ENCODE measurements at regions not wholly inside any gene's neighbourhood (a gene's known extent, or its start where the extent isn't known, plus 50 kb on each side); places are given as distances from the start of the nearest gene placed in this dataset.

DNA sequence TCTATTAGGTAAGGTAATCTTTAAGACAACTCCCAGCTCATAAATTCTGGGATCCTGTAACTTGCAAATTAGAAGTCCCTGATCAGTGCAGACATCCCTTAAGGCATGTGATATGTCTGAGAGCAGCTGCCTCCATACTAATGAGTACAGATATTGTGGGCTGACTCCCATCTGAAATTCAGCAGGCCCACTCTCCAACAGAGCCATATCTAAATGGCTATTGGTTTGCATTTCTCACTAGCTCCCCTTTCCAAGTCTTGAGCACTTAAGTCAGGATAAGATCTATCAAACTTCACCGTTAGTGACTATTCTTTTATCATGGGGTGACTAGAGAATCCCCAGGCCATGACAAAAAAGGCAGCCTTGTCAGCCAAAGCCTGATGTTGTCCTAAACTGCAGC, 785.4 kb downstream of the IPMK start:
- Histone ChIP-seq H3K4me3 (no peak overlapping the region), H3K27ac (no peak overlapping the region), H3K36me3 (no peaks in the 10 kb centered on the region), H3K9ac (ENCODE audit: low read depth in 2 of 2, low read length in 2 of 2) (no peak overlapping the region), H3K27me3 (no peaks in the 10 kb centered on the region), H3K4me1 (no peaks in the 10 kb centered on the region), H3K9me3 (no peaks in the 10 kb centered on the region)
- no peak for DNase-seq
- intact Hi-C loops (cut with DNase I) = no loop called here
- TF ChIP-seq, protein P1, sequence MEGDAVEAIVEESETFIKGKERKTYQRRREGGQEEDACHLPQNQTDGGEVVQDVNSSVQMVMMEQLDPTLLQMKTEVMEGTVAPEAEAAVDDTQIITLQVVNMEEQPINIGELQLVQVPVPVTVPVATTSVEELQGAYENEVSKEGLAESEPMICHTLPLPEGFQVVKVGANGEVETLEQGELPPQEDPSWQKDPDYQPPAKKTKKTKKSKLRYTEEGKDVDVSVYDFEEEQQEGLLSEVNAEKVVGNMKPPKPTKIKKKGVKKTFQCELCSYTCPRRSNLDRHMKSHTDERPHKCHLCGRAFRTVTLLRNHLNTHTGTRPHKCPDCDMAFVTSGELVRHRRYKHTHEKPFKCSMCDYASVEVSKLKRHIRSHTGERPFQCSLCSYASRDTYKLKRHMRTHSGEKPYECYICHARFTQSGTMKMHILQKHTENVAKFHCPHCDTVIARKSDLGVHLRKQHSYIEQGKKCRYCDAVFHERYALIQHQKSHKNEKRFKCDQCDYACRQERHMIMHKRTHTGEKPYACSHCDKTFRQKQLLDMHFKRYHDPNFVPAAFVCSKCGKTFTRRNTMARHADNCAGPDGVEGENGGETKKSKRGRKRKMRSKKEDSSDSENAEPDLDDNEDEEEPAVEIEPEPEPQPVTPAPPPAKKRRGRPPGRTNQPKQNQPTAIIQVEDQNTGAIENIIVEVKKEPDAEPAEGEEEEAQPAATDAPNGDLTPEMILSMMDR (IDR thresholded peaks at IDR 0.05) = no peak

DNA sequence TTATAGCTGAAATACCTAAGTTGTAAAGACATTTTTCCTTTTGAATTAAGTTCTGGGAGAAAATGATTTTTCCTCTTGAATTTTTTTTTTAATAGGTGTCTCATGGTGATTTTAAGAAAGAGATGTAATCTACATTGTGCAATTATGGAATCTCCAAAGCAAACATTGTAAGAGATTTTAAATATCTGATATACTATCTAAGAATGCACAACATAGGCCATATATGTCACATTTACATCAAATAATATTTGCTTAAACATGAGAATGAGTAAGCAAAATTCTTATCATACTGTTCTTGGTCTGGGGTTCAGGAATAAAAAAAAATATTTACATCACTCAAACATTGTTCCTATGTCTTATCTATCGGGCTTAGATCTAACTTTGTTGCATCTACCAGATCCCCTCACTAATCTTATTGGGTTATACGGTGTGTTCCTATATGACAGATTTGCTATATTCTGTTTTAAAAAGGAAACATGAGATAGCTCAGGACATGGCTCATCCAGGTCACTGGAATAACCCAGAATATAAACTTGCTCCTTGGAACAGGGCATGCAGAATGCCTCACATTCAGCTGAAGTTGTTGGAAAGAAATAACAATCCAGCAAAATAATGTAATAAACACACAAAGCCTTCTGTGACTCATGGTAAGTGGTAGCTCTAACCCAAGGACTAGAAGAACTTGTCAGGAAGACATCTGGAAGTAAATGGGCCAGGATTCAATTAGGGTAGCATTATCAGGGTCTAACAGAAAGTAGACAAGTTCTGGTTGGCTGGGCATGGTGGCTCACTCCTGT, 794.7 kb downstream of the IPMK start:
- intact Hi-C loops (cut with DNase I) = no loop called here
- Histone ChIP-seq H3K9me3 (no peaks in the 10 kb centered on the region), H3K27ac (no peak overlapping the region), H3K9ac (ENCODE audit: low read depth in 2 of 2, low read length in 2 of 2) (no peak overlapping the region), H3K27me3 (no peaks in the 10 kb centered on the region), H3K4me3 (no peak overlapping the region), H3K4me1 (no peaks in the 10 kb centered on the region), H3K36me3 (no peaks in the 10 kb centered on the region)
- DNase-seq = no peak
- TF ChIP-seq, protein P1 (IDR thresholded peaks at IDR 0.05) = no peak

GRCh38 chr10:57468894-57469432, 798.7 kb downstream of the IPMK start:
- no peak overlapping the region for H3K4me3 ChIP-seq
- no peaks in the 10 kb centered on the region for H3K9me3 ChIP-seq
- no peak overlapping the region for H3K9ac ChIP-seq (ENCODE audit: low read depth in 2 of 2, low read length in 2 of 2)
- TF ChIP-seq, protein P1 (IDR thresholded peaks at IDR 0.05) = no peak
- intact Hi-C loops (cut with DNase I) = no loop called here
- DNase-seq = no peak
- no peaks in the 10 kb centered on the region for H3K27me3 ChIP-seq
- H3K27ac ChIP-seq = no peak overlapping the region
- H3K4me1 ChIP-seq = no peaks in the 10 kb centered on the region
- no peaks in the 10 kb centered on the region for H3K36me3 ChIP-seq

DNA sequence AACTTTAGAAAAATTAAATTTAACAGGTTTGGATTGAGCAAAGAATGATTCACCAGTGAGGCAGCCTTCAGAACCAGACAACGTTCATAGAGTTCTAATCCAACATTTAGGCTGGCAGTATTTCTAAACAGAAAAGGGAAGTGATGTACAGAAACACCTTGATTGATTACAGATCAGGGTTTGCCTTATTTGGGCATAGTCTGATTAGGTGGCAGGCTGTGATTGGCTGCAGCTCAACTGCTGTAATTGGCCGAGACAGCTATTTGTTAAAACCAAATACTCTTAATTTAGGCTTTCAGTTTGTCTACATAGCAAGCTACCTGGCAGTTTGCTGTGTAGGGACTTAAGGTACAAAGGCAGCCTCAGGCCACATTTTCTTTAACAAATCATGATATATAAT, 802.5 kb downstream of the IPMK start:
- no peak for DNase-seq
- Histone ChIP-seq H3K9ac (ENCODE audit: low read depth in 2 of 2, low read length in 2 of 2) (no peak overlapping the region), H3K27ac (no peak overlapping the region), H3K4me1 (no peaks in the 10 kb centered on the region), H3K9me3 (no peaks in the 10 kb centered on the region), H3K36me3 (no peaks in the 10 kb centered on the region), H3K27me3 (no peaks in the 10 kb centered on the region), H3K4me3 (no peak overlapping the region)
- TF ChIP-seq, protein P1 (IDR thresholded peaks at IDR 0.05) = no peak
- intact Hi-C loops (cut with DNase I) = no loop called here

GRCh38 chr10:57460540-57460939, 807.2 kb downstream of the IPMK start:
- intact Hi-C loops (cut with DNase I) = no loop called here
- no peaks in the 10 kb centered on the region for H3K9me3 ChIP-seq
- TF ChIP-seq, protein P1 (IDR thresholded peaks at IDR 0.05) = no peak
- DNase-seq = no peak
- H3K36me3 ChIP-seq = no peaks in the 10 kb centered on the region
- H3K9ac ChIP-seq (ENCODE audit: low read depth in 2 of 2, low read length in 2 of 2) = no peak overlapping the region
- no peaks in the 10 kb centered on the region for H3K4me1 ChIP-seq
- H3K4me3 ChIP-seq = no peak overlapping the region
- no peak overlapping the region for H3K27ac ChIP-seq
- no peaks in the 10 kb centered on the region for H3K27me3 ChIP-seq
